H9 (cell line): ENCODE measurements at regions not wholly inside any gene's neighbourhood (a gene's known extent, or its start where the extent isn't known, plus 50 kb on each side); places are given as distances from the start of the nearest gene placed in this dataset.
A peak's percentile ranks its signal among the peaks of the same experiment; 100 is the strongest.

Experiments
- DNase-seq: peaks from one replicate; pipeline ENCODE4 v3.0.0-alpha.2; 2017
- H2AFZ ChIP-seq: one replicate; pipeline ENCODE4 v1.6.1; 2013; ENCODE audit warnings: mild to moderate bottlenecking, low read length, control low read depth, moderate library complexity
- H2AK5ac ChIP-seq: 2 replicates; pipeline ENCODE4 v1.6.1; 2013; ENCODE audit warnings: low read length, control low read depth, mixed read lengths; ENCODE audit not compliant: insufficient read length
- H2BK120ac ChIP-seq: one replicate; pipeline ENCODE4 v1.6.1; 2013; ENCODE audit warnings: low read depth, mild to moderate bottlenecking, low read length, control low read depth, inconsistent platforms; ENCODE audit not compliant: poor library complexity, severe bottlenecking
- H2BK12ac ChIP-seq: 2 replicates; pipeline ENCODE4 v1.6.1; 2013; ENCODE audit warnings: low read length, control low read depth, mixed read lengths, low read depth; ENCODE audit not compliant: insufficient read length
- H2BK15ac ChIP-seq: 2 replicates; pipeline ENCODE4 v1.6.1; 2013; ENCODE audit warnings: low read depth, low read length, control low read depth
- H2BK20ac ChIP-seq: one replicate; pipeline ENCODE4 v1.6.1; 2013; ENCODE audit warnings: low read depth, mild to moderate bottlenecking, low read length, control low read depth, inconsistent platforms; ENCODE audit not compliant: poor library complexity, severe bottlenecking
- H2BK5ac ChIP-seq: 2 replicates; pipeline ENCODE4 v1.6.1; 2013; ENCODE audit warnings: low read length, control low read depth, mixed read lengths; ENCODE audit not compliant: insufficient read length
- H3K14ac ChIP-seq: 2 replicates; pipeline ENCODE4 v1.6.1; 2013; ENCODE audit warnings: low read length, control low read depth; ENCODE audit not compliant: insufficient read depth
- H3K18ac ChIP-seq: 2 replicates; pipeline ENCODE4 v1.6.1; 2013; ENCODE audit warnings: low read depth, mild to moderate bottlenecking, mixed read lengths, low read length, control low read depth; ENCODE audit not compliant: insufficient read length
- H3K23ac ChIP-seq: 2 replicates; pipeline ENCODE4 v1.6.1; 2013; ENCODE audit warnings: low read length, control low read depth, mixed read lengths, low read depth; ENCODE audit not compliant: insufficient read length
- H3K23me2 ChIP-seq: 2 replicates; pipeline ENCODE4 v1.6.1; 2013; ENCODE audit warnings: low read depth, mild to moderate bottlenecking, mixed read lengths, low read length, control low read depth; ENCODE audit not compliant: insufficient read length, poor library complexity, severe bottlenecking
- H3K27ac ChIP-seq: 2 replicates; pipeline ENCODE4 v1.5.1; 2013; ENCODE audit warnings: low read length, control low read depth, mixed read lengths, low read depth; ENCODE audit not compliant: insufficient read length
- H3K27me3 ChIP-seq: 2 replicates; pipeline ENCODE4 v1.6.1; 2013; ENCODE audit warnings: low read length, control low read depth, inconsistent platforms; ENCODE audit not compliant: insufficient read depth
- H3K4ac ChIP-seq: 2 replicates; pipeline ENCODE4 v1.6.1; 2013; ENCODE audit warnings: low read depth, mild to moderate bottlenecking, control low read depth, inconsistent platforms, low read length, moderate library complexity
- H3K4me1 ChIP-seq: 2 replicates; pipeline ENCODE4 v1.6.1; 2013; ENCODE audit warnings: low read length, control low read depth, inconsistent platforms; ENCODE audit not compliant: insufficient read depth
- H3K4me2 ChIP-seq: 2 replicates; pipeline ENCODE4 v1.6.1; 2013; ENCODE audit warnings: low read length, control low read depth, mixed read lengths; ENCODE audit not compliant: insufficient read length, insufficient read depth
- H3K56ac ChIP-seq: 2 replicates; pipeline ENCODE4 v1.6.1; 2013; ENCODE audit warnings: low read depth, mild to moderate bottlenecking, mixed read lengths, low read length, control low read depth; ENCODE audit not compliant: insufficient read length
- H3K79me1 ChIP-seq: 2 replicates; pipeline ENCODE4 v1.6.1; 2013; ENCODE audit warnings: low read depth, mild to moderate bottlenecking, moderate library complexity, low read length, control low read depth, inconsistent platforms; ENCODE audit not compliant: insufficient read depth, poor library complexity, severe bottlenecking
- H3K79me2 ChIP-seq: 2 replicates; pipeline ENCODE4 v1.6.1; 2013; ENCODE audit warnings: low read length, control low read depth, inconsistent platforms; ENCODE audit not compliant: insufficient read depth
- H3K9ac ChIP-seq: 2 replicates; pipeline ENCODE4 v1.6.1; 2013; ENCODE audit warnings: low read length, control low read depth, mixed read lengths; ENCODE audit not compliant: insufficient read length; ENCODE audit errors: extremely low read depth
- H3K9me3 ChIP-seq: one replicate; pipeline ENCODE4 v1.6.1; 2013; ENCODE audit warnings: low read depth, low read length, inconsistent platforms; ENCODE audit not compliant: control insufficient read depth
- H3T11ph ChIP-seq: one replicate; pipeline ENCODE4 v1.6.1; 2013; ENCODE audit warnings: mild to moderate bottlenecking, low read length, control low read depth, inconsistent platforms
- H4K20me1 ChIP-seq: one replicate; pipeline ENCODE4 v1.6.1; 2013; ENCODE audit not compliant: control insufficient read depth, insufficient read length, insufficient read depth
- H4K5ac ChIP-seq: 2 replicates; pipeline ENCODE4 v1.6.1; 2013; ENCODE audit warnings: low read depth, mild to moderate bottlenecking, mixed read lengths, low read length, control low read depth; ENCODE audit not compliant: insufficient read length
- H4K8ac ChIP-seq: replicated peaks from 2 replicates; pipeline ENCODE4 v1.6.1; 2013; ENCODE audit warnings: low read length, control low read depth, mixed read lengths, low read depth; ENCODE audit not compliant: insufficient read length
- H4K91ac ChIP-seq: 2 replicates; pipeline ENCODE4 v1.6.1; 2013; ENCODE audit warnings: low read depth, mild to moderate bottlenecking, moderate library complexity, mixed read lengths, low read length, control low read depth; ENCODE audit not compliant: insufficient read length
- H3K27ac Mint-ChIP-seq, 3 experiments: 2 replicates in 2 of 3; 3 replicates in 1 of 3; pipeline ENCODE4 v1.8.0; 2020 to 2021; ENCODE audit warnings: mixed read lengths in 3 of 3, mild to moderate bottlenecking in 1 of 3, moderate library complexity in 1 of 3
- H3K27me3 Mint-ChIP-seq: 2 replicates; pipeline ENCODE4 v1.8.0; 2021; ENCODE audit warnings: low read depth, mild to moderate bottlenecking, moderate library complexity, mixed read lengths
- H3K36me3 Mint-ChIP-seq, 3 experiments: 2 replicates in 2 of 3; 3 replicates in 1 of 3; pipeline ENCODE4 v1.8.0; 2020 to 2021; ENCODE audit warnings: low read depth in 3 of 3, mixed read lengths in 3 of 3; ENCODE audit not compliant: insufficient read depth in 1 of 3
- H3K4me1 Mint-ChIP-seq, 2 experiments: 2 replicates each; pipeline ENCODE4 v1.8.0; 2020; ENCODE audit warnings: mixed read lengths in 2 of 2
- H3K4me3 Mint-ChIP-seq, 2 experiments: 2 replicates in 1 of 2; 3 replicates in 1 of 2; pipeline ENCODE4 v1.8.0; 2020 to 2021; ENCODE audit warnings: mild to moderate bottlenecking in 2 of 2, mixed read lengths in 2 of 2, moderate library complexity in 1 of 2
- H3K9me3 Mint-ChIP-seq, 2 experiments: 2 replicates in 1 of 2; 3 replicates in 1 of 2; pipeline ENCODE4 v1.8.0; 2020; ENCODE audit warnings: mild to moderate bottlenecking in 2 of 2, mixed read lengths in 2 of 2, moderate library complexity in 1 of 2
- CTCF ChIP-seq: fragments of 200-600 bp; sonication (generic); conservative IDR thresholded peaks from 3 replicates; pipeline ENCODE4 v1.8.0; 2021; ENCODE audit warnings: antibody characterized with exemption, mild to moderate bottlenecking
- WGBS: extraction: QIAGEN DNeasy Blood & Tissue Kit; methylation state at CpG from one replicate; pipeline ENCODE4 v1.1.7; 2013; ENCODE audit warnings: missing lambda C conversion rate, low lambda C conversion rate, mixed read lengths; ENCODE audit not compliant: insufficient read length; ENCODE audit errors: extremely low coverage; 5-methylcytosine and 5-hydroxymethylcytosine counted together

- no peak overlapping the region for H3K27ac ChIP-seq
- Mint-ChIP-seq H3K4me3 (no peak overlapping the region), H3K27me3 (peaks cover 2% of the 10 kb centered on the region), H3K4me1 (peaks cover 19 to 24% of the 10 kb centered on the region in 2 experiments), H3K9me3 (peaks cover under 1 to 4% of the 10 kb centered on the region in 2 experiments; a peak in 4 of 5 replicates), H3K27ac (peak overlapping the region; percentile 42 to 63 (median 62); a peak in 4 of 7 replicates), H3K36me3 (peaks cover under 1 to 2% (median under 1%) of the 10 kb centered on the region in 3 experiments; a peak in 4 of 7 replicates)
- H4K5ac ChIP-seq, result no peak overlapping the region
- no peak overlapping the region for H2AFZ ChIP-seq
- peaks cover 3% of the 10 kb centered on the region; the same call in 1 of the 2 replicates for H3K4me1 ChIP-seq
- no peak overlapping the region for H3K23ac ChIP-seq
- no CpG with 5 or more reads among the region's 6 CpGs for WGBS
- H3K14ac ChIP-seq, result no peak overlapping the region
- peaks cover under 1% of the 10 kb centered on the region for H3K9me3 ChIP-seq
- DNase-seq, result no peak
- H2BK12ac ChIP-seq, result no peak overlapping the region
- TF ChIP-seq CTCF, result no peak
- no peak overlapping the region for H4K91ac ChIP-seq
- no peak overlapping the region for H2BK5ac ChIP-seq
- H3T11ph ChIP-seq, result no peak overlapping the region
- H4K8ac ChIP-seq, result no peak overlapping the region
- no peaks in the 10 kb centered on the region for H3K79me2 ChIP-seq
- no peak overlapping the region for H3K18ac ChIP-seq
- H3K4ac ChIP-seq, result no peak overlapping the region
- H3K56ac ChIP-seq, result no peak overlapping the region
- no peaks in the 10 kb centered on the region for H3K79me1 ChIP-seq
- no peak overlapping the region for H2BK15ac ChIP-seq
- H3K23me2 ChIP-seq, result no peaks in the 10 kb centered on the region
- no peaks in the 10 kb centered on the region for H4K20me1 ChIP-seq
- no peak overlapping the region for H2BK120ac ChIP-seq
- no peak overlapping the region for H2AK5ac ChIP-seq
- no peak overlapping the region for H3K9ac ChIP-seq
- H3K27me3 ChIP-seq, result no peaks in the 10 kb centered on the region
- no peak overlapping the region for H3K4me2 ChIP-seq
- no peak overlapping the region for H2BK20ac ChIP-seq
These were observed 227.2 kb upstream of the PITRM1 start for GRCh38 chr10:3399756-3400155.
